COR-L47 (cell line): ENCODE measurements at regions not wholly inside any gene's neighbourhood (a gene's known extent, or its start where the extent isn't known, plus 50 kb on each side); places are given as distances from the start of the nearest gene placed in this dataset.
A peak's percentile ranks its signal among the peaks of the same experiment; 100 is the strongest.

Source experiments
- DNase-seq: peaks from one replicate; lab custom pipeline; 2025; lab: John Stamatoyannopoulos, UW

GRCh38 chr4:156496797-156497196 is 474.8 kb downstream of the PDGFC start:
- DNase-seq, result no peak

- DNase-seq, result no peak
Observed at GRCh38 chr4:156495836-156496235, 475.8 kb downstream of the PDGFC start.

DNA sequence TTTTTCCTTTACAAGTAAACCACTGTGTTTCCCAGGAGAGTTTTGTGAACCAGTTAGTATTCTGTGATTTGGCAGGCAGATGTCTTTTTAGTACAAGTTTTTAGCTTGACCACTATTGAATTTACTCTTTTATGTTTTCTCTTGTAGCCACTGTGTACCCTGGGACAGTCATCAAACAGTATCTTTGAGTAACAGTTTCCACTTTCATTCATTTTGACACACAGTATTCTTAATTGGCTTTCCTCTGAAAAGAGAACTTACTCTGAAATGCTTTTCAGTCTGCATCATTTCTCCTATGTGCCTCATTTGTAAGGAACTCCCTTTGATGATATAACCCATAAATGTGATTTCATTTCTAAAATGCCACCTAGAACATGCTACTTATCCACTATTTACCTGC is 476.5 kb downstream of the PDGFC start:
- no peak for DNase-seq

GRCh38 chr4:156493858-156494257 is 477.7 kb downstream of the PDGFC start:
- no peak for DNase-seq

GRCh38 chr4:156487107-156487506 is 484.5 kb downstream of the PDGFC start:
- no peak for DNase-seq

GRCh38 chr4:156481845-156482244 is 489.8 kb downstream of the PDGFC start:
- DNase-seq, result no peak

DNA sequence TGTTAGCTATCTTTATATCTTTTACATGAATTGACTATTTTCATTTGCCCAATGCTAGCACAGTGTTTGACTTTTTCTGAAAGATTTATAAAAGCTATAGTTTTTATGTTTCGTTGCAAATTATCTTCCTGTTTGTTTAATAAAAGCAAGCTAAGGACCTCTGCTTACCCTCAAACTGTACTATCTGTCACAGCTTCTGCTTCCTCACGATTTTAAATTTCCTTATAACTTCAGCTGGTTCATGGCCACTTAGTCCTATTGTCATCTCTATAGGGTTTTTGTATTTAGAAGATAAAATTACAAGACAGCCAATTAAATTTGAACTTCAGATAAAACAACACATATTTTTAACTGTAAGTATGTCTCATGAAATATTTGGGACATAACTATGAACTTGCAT is 494.0 kb downstream of the PDGFC start:
- DNase-seq, result no peak

GRCh38 chr4:156476359-156476758 is 495.2 kb downstream of the PDGFC start:
- no peak for DNase-seq

GRCh38 chr4:156475322-156475721 is 496.3 kb downstream of the PDGFC start:
- DNase-seq, result peak; percentile 39

GRCh38 chr4:156473151-156473550 is 498.4 kb downstream of the PDGFC start:
- no peak for DNase-seq

GRCh38 chr4:156472624-156473023 is 499.0 kb downstream of the PDGFC start:
- DNase-seq, result no peak

- DNase-seq, result no peak
Observed at GRCh38 chr4:156459584-156459983, 505.9 kb upstream of the CTSO start.

DNA sequence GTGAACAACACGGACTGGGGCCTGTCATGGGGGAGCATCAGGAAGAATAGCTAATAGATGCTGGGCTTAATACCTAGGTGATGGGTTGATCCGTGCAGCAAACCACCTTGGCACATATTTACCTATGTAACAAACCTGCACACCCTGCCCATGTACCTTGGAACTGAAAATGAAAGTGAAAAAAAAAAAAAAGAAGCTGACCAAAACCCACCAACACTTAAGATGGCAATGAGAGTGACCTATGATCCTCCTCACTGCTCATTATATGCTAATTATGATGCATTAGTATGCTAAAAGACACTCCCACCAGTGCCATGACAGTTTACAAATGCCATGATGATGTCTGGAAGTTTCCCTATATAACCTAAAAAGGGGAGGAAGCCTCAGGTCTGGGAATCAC is 503.2 kb upstream of the CTSO start:
- no peak for DNase-seq

- DNase-seq, result no peak
Observed at GRCh38 chr4:156443488-156443887, 489.8 kb upstream of the CTSO start.

DNA sequence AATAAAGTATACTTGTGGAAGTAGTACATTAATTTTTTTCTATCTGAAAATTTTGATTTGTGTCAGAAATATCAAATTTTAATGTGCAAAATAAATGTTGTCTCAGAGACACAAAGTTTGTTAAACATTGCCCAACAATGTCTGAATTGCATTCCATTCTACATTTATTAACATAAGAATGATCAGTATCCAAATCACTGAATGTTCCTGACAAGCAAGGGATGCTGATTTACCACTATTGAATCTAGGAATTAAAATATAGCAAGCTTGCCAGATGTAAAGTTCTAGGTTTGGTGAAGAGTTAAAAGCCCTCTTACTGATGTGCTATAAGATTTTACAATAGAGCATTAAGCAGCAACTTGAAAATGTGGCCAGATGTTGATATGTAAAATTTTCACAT is 489.2 kb upstream of the CTSO start:
- DNase-seq, result no peak

- no peak for DNase-seq
Observed at GRCh38 chr4:156439576-156440200, 486.0 kb upstream of the CTSO start.

- no peak for DNase-seq
Observed at GRCh38 chr4:156437666-156438065, 484.0 kb upstream of the CTSO start.

- no peak for DNase-seq
Observed at GRCh38 chr4:156422576-156422975, 468.9 kb upstream of the CTSO start.

GRCh38 chr4:156420623-156421022 is 467.0 kb upstream of the CTSO start:
- no peak for DNase-seq

DNA sequence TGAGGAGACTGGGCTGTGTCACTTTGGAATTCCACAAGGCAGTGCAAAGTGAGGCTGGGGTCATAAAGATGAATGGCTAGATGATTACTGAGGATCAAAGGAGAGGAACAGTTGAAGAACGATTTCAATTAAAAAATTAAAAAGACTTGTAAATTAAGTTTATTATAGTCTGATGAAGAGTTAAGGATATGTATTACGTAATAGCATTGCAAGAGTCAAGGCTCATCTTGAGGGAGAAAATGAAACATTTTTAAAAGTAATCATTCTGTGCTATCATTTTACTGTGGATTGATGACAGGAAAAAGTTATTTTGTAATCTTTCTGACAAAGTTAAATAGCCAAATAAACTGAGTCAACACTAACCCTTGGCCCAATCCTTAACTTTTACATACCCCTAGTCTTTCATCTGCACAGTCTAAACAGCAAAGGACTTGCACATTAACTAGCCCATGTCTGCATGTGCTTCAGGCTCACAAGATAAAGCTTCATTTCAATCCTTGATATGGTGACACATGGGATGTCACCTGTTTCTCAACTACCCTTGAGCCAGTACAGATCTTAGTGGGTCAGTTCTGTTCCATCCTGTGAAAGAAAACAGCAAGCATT is 465.5 kb upstream of the CTSO start:
- no peak for DNase-seq

GRCh38 chr4:156414406-156414805 is 460.7 kb upstream of the CTSO start:
- no peak for DNase-seq

DNA sequence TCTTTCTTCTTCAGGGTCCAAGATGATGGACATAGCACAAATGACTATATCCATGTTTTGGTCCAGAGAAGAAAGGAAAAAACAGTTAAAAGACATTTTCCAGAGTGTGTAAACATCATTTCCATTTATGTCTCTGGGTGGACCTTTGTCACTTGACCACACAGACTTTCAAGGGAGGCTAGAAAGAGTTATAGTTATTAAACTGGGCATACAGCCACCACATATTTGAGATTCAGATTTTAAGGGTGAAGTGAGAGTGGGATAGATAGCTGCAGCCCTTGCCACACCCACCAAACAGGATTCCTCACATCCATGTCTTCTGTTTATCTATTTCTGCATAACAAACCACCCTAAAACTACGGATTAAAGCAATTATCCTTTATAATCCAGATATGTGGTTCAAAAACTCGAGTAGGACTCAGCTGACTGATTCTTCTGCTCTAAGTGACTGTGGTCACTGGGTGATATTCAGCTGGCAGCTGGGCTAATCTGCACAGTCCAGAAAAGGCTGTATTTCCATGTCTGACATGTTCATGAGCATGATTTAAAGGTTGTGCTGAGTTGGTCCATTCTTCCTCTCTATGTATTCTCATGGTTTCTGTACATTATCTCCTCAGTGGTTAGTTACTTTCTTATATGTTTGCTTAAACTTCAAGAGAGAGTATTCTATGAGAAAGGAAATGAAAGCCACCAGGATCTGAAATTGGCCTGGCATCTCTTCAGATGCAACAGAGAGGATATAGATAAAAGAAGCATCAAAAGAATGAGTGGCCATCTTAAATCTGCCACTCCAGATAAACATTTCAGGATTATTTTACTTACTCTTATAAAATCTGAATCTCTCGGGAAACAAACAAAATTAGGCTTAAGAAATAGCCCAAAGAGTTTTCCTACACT is 459.8 kb upstream of the CTSO start:
- no peak for DNase-seq

DNA sequence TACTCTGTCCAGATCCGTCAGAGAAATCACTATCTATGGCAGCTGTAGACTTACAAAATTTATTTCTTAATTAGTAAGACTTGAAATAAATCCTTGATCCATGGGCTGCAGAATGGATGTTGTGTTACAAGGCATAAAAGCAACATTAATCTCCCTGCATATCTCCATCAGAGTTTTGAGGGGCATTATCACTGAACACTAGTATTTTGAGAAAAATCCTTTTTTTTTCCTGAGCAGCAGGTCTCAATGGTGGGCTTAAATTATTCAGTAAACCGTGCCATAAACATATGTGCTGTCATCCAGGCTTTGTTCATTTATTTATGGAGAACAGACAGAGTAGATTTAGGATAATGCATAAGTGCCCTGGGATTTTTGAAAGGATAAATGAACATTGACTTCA is 457.9 kb upstream of the CTSO start:
- DNase-seq, result no peak
